ENCODE measurements at regions not wholly inside any gene's neighbourhood (a gene's known extent, or its start where the extent isn't known, plus 50 kb on each side); places are given as distances from the start of the nearest gene placed in this dataset.
A peak's percentile ranks its signal among the peaks of the same experiment; 100 is the strongest.

- TF ChIP-seq SIX4 (CRISPR knock-in tag; IDR thresholded peaks at IDR 0.05) (peak; percentile 87), EP300 (IDR thresholded peaks at IDR 0.05; ENCODE audit: low read depth in 2 of 2, low read length in 2 of 2) (peak; percentile 92 to 99; a peak in 3 of 4 replicates), EP300 (CRISPR knock-in tag; IDR thresholded peaks at IDR 0.05; ENCODE audit: borderline replicate concordance) (peak; percentile 98), NR1H2 (CRISPR knock-in tag; IDR thresholded peaks at IDR 0.05; ENCODE audit: borderline replicate concordance, low read depth) (peak; percentile 99), GATA4 (IDR thresholded peaks at IDR 0.05; ENCODE audit: borderline replicate concordance, low read depth) (peak; percentile 88), SRF (IDR thresholded peaks at IDR 0.05; ENCODE audit: low read depth, low read length) (0 out of 2 replicates have a peak, but pooled peaks have one; percentile 6), ZKSCAN5 (CRISPR knock-in tag; IDR thresholded peaks at IDR 0.05) (peak; percentile 89), ARNTL (CRISPR knock-in tag; IDR thresholded peaks at IDR 0.05) (peak; percentile 99), AHDC1 (CRISPR knock-in tag; IDR thresholded peaks at IDR 0.05; ENCODE audit: borderline replicate concordance) (peak; percentile 88), ZNF746 (CRISPR knock-in tag; IDR thresholded peaks at IDR 0.05) (peak; percentile 100), STAT5B (CRISPR knock-in tag; IDR thresholded peaks at IDR 0.05) (peak; percentile 47), MED8 (CRISPR knock-in tag; IDR thresholded peaks at IDR 0.05; ENCODE audit: insufficient replicate concordance) (peak; percentile 99), POGZ (CRISPR knock-in tag; IDR thresholded peaks at IDR 0.05) (peak; percentile 98), EHMT2 (IDR thresholded peaks at IDR 0.05; ENCODE audit: borderline replicate concordance, low read depth, low read length) (no peak), KLF9 (CRISPR knock-in tag; IDR thresholded peaks at IDR 0.05; ENCODE audit: low read depth) (peak; percentile 86; the same call in 1 of the 2 replicates), ZNF644 (CRISPR knock-in tag; IDR thresholded peaks at IDR 0.05; ENCODE audit: low read depth) (peak; percentile 53; the same call in 1 of the 2 replicates), ZEB1 (IDR thresholded peaks at IDR 0.05; ENCODE audit: insufficient replicate concordance, low read depth) (peak; percentile 92), REST (IDR thresholded peaks at IDR 0.05; ENCODE audit: borderline replicate concordance in 1 of 2, low read depth in 1 of 2, low read length in 2 of 2) (peak in 1 of 2 experiments; percentile 83; a peak in 2 of 4 replicates), PRPF4 (IDR thresholded peaks at IDR 0.05; ENCODE audit: low read depth, low read length, poor library complexity, severe bottlenecking) (peak; percentile 86)
These were observed 179.3 kb upstream of the CIBAR2 start (continued) for GRCh38 chr16:85291302-85292148.
